Loucy (cell line): ENCODE measurements at regions not wholly inside any gene's neighbourhood (a gene's known extent, or its start where the extent isn't known, plus 50 kb on each side); places are given as distances from the start of the nearest gene placed in this dataset.

Experiments used
- CTCF ChIP-seq: fragments of 200-600 bp; sonication (generic); conservative IDR thresholded peaks from 2 replicates; pipeline ENCODE4 v1.5.1; 2014; ENCODE audit warnings: mild to moderate bottlenecking, antibody characterized with exemption, low read length
- EZH2phosphoT487 ChIP-seq: fragments of 200-600 bp; IDR thresholded peaks from 2 replicates; pipeline ENCODE4 v1.6.1; 2018; ENCODE audit warnings: antibody characterized with exemption, mild to moderate bottlenecking, moderate library complexity, borderline replicate concordance

- TF ChIP-seq CTCF (no peak), EZH2phosphoT487 (no peak)
These were observed 390.0 kb downstream of the CPS1 start for GRCh38 chr2:210946395-210946794.
